Stomach smooth muscle (tissue), 2 donors: ENCODE measurements at regions not wholly inside any gene's neighbourhood (a gene's known extent, or its start where the extent isn't known, plus 50 kb on each side); places are given as distances from the start of the nearest gene placed in this dataset.

ENCODE experiments used
- H3K27ac ChIP-seq: one replicate; pipeline ENCODE4 v1.7.0; 2013; ENCODE audit warnings: mild to moderate bottlenecking, low read length, inconsistent platforms
- H3K27me3 ChIP-seq, 2 donors: one replicate each; pipeline ENCODE4 v1.7.0; 2013; ENCODE audit warnings: low read length in 2 of 2; ENCODE audit not compliant: insufficient read depth in 2 of 2, control insufficient read depth in 1 of 2
- H3K36me3 ChIP-seq, 2 donors: one replicate each; pipeline ENCODE4 v1.7.0; 2013; ENCODE audit warnings: low read length in 2 of 2; ENCODE audit not compliant: control insufficient read depth in 2 of 2, insufficient read depth in 2 of 2
- H3K4me1 ChIP-seq: one replicate; pipeline ENCODE4 v1.7.0; 2013; ENCODE audit warnings: low read length; ENCODE audit not compliant: control insufficient read depth, insufficient read depth
- H3K4me3 ChIP-seq, 2 donors: one replicate each; pipeline ENCODE4 v1.7.0; 2013; ENCODE audit warnings: low read length in 2 of 2
- H3K9ac ChIP-seq, 2 donors: one replicate each; pipeline ENCODE4 v1.7.0; 2013; ENCODE audit warnings: low read length in 2 of 2, mild to moderate bottlenecking in 1 of 2
- H3K9me3 ChIP-seq, 2 donors: one replicate each; pipeline ENCODE4 v1.7.0; 2013; ENCODE audit warnings: low read length in 2 of 2; ENCODE audit not compliant: control insufficient read depth in 2 of 2
- donor health status: healthy.
- donor health status: Pancreatic carcinoma.

DNA sequence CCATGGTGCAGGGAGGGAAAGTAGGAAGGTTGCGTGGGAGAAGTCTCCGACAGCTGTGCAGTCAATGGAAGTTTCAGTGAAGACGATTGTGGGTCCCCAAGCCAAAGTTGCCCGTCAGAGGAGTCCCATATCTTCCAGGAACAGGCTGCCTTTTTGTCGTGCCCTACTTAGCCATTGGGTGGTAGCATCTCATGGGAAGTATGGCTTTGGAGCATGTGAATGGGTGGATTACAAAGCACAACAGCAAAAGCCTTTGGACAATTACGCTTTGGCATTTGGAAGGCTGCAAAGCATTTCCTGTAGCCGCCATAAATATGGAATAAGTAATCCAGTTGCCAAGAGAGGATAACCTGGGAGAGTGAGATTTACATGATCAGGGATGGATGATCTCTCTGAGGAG lies 300.7 kb upstream of the BOD1L1 start:
- H3K27me3 ChIP-seq = no peaks in the 10 kb centered on the region
- no peak overlapping the region for H3K4me3 ChIP-seq
- H3K27ac ChIP-seq = no peak overlapping the region
- H3K9me3 ChIP-seq = no peaks in the 10 kb centered on the region
- no peaks in the 10 kb centered on the region for H3K4me1 ChIP-seq
- no peak overlapping the region for H3K9ac ChIP-seq
- H3K36me3 ChIP-seq = no peaks in the 10 kb centered on the region

DNA sequence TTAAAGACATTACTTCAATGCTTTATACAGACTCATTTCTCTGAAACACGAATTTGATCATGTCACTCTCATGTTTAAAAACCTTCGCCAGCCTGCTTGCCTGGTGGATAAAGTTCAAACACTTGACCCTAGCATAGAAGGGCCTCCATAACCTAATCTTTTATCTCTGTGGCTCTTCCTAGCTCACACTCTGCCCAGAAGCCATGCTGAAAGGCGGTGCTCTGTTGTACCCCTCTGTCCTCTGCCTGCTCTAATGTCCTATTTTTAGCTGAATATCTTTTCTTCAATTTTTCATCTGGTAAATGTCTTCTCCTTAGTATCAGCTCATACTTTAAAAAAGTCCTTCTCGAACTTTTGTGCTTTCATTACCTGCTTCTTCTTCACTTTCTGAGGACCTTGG lies 302.6 kb upstream of the BOD1L1 start:
- Histone ChIP-seq H3K27ac (no peak overlapping the region), H3K36me3 (no peaks in the 10 kb centered on the region), H3K27me3 (no peaks in the 10 kb centered on the region), H3K4me3 (no peak overlapping the region), H3K9me3 (no peaks in the 10 kb centered on the region), H3K9ac (no peak overlapping the region), H3K4me1 (no peaks in the 10 kb centered on the region)

DNA sequence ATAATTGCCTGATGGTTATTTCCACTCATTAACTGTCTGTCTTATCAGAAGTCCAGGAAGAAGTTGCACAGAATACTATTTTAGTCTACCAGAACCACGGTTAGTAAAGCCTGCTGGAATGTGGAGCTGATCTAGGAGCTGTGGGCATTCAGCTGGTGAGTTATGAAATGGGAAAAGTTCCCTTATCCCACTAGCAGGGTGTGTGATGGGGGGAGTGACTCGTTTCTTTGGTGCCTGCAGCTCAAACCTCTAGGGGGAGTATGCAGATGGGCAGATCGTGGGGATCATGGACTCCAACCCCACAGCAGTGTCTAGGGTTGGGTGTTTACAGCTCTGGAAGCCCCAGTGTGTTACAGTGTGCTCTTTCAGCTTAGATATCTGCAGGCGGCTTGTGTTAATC lies 305.7 kb upstream of the BOD1L1 start:
- Histone ChIP-seq H3K4me3 (no peak overlapping the region), H3K27me3 (no peaks in the 10 kb centered on the region), H3K36me3 (no peaks in the 10 kb centered on the region), H3K4me1 (no peaks in the 10 kb centered on the region), H3K9me3 (no peaks in the 10 kb centered on the region), H3K9ac (no peak overlapping the region), H3K27ac (no peak overlapping the region)

DNA sequence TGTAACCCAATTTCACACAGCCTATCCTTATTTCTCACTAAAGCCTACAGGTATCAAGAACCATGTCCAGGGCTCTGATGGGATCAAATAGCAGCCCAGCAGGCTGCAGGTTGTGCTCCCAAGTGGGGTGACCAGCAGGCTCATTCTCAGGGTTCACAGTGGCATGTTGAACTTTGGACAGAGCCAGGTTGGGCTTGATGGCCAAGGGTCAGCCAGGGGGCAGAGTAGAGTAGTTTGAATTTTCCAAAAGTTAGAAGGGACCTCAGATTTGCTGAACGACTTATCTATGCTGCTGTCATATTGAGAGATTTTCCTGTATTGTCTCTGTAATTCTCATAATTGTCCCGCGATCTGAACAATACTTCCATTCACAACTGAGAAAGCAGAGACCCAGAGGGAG lies 310.8 kb upstream of the BOD1L1 start:
- H3K27ac ChIP-seq = no peak overlapping the region
- no peak overlapping the region for H3K9ac ChIP-seq
- H3K4me1 ChIP-seq = no peaks in the 10 kb centered on the region
- H3K27me3 ChIP-seq = no peaks in the 10 kb centered on the region
- H3K4me3 ChIP-seq = no peak overlapping the region
- H3K36me3 ChIP-seq = no peaks in the 10 kb centered on the region
- no peaks in the 10 kb centered on the region for H3K9me3 ChIP-seq

DNA sequence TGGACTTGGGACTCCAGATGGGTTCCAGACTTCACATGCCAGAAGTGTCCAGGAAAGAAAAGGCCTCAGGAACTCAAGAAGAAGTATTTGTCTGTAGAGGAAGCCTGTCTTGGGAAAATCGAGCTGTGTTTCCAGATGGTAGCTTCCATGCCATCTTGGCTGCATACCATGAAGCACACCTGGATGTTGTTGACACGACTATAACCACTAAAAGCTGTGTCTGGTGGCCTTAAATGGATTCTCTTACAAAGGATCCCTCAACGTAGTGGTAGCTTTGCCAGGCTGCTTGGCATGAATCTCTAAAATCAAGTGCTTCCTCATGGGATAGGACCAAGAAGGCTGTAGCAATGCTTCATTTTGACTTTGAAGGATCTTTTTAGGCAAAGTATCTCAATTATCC lies 313.4 kb upstream of the BOD1L1 start:
- Histone ChIP-seq H3K36me3 (no peaks in the 10 kb centered on the region), H3K27me3 (no peaks in the 10 kb centered on the region), H3K4me1 (no peaks in the 10 kb centered on the region), H3K9ac (no peak overlapping the region), H3K4me3 (no peak overlapping the region), H3K27ac (no peak overlapping the region), H3K9me3 (no peaks in the 10 kb centered on the region)

DNA sequence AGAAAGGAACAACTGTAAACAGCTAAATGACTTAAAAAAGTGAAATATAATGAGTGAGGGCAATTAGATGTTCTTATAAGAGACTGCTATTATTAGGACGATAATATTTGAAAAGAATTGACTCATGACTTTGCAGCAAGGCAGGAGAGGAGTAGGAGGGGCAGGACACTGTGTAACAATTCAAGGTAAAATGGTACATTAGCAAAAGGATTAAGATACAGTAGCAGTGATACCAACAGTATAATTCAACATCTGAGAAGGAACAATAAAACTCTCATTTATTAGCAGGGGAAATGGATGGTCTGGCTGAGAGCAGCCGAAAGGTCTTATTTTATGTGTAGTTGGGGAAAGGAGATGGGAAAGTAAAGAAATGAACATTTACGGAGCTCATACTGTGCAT lies 315.5 kb upstream of the BOD1L1 start:
- Histone ChIP-seq H3K9me3 (no peaks in the 10 kb centered on the region), H3K4me3 (no peak overlapping the region), H3K36me3 (no peaks in the 10 kb centered on the region), H3K27me3 (no peaks in the 10 kb centered on the region), H3K9ac (no peak overlapping the region), H3K27ac (no peak overlapping the region), H3K4me1 (no peaks in the 10 kb centered on the region)

DNA sequence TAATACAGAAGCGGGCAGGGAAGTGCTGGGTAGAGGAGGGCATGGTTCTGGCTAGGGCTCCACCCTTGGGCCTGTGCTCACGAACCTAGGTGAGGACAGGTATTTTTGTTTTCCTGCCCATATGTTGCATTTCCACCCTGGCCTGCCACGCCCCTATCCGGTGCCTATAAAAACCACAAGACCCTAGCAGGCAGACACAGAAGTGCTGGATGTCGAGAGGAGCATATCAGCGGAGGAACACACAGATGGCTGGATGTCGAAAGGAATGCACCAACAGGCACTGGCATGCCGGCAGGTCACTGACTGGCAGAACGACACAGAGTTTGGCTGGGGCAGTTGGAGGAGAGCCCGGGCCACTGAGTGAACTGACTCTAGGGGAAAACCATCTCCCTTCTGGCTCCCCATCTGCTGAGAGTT lies 316.6 kb upstream of the BOD1L1 start:
- H3K27ac ChIP-seq = no peak overlapping the region
- H3K9ac ChIP-seq = no peak overlapping the region
- H3K4me3 ChIP-seq = no peak overlapping the region
- H3K9me3 ChIP-seq = no peaks in the 10 kb centered on the region
- no peaks in the 10 kb centered on the region for H3K4me1 ChIP-seq
- no peaks in the 10 kb centered on the region for H3K36me3 ChIP-seq
- no peaks in the 10 kb centered on the region for H3K27me3 ChIP-seq

DNA sequence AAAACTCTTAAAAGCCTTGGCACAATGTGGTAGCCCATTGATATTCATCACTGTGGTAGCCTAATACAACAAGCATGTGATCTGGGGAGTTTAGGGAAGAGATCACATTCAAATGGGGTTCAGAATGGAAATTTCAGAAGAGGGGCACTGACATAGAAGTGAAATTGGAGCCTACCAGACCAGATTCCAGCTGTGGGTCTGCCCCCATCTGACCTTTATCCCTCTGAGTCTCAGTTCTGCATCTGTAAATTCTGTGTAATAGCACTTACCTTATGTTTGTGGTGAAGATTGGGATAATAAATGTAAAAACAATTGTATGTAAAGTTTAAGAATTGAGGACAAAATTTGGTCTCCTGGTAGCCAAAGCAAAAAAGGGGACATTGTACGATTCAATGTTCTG lies 320.4 kb upstream of the BOD1L1 start:
- Histone ChIP-seq H3K27me3 (no peaks in the 10 kb centered on the region), H3K4me1 (no peaks in the 10 kb centered on the region), H3K9ac (no peak overlapping the region), H3K36me3 (no peaks in the 10 kb centered on the region), H3K4me3 (no peak overlapping the region), H3K9me3 (no peaks in the 10 kb centered on the region), H3K27ac (no peak overlapping the region)

DNA sequence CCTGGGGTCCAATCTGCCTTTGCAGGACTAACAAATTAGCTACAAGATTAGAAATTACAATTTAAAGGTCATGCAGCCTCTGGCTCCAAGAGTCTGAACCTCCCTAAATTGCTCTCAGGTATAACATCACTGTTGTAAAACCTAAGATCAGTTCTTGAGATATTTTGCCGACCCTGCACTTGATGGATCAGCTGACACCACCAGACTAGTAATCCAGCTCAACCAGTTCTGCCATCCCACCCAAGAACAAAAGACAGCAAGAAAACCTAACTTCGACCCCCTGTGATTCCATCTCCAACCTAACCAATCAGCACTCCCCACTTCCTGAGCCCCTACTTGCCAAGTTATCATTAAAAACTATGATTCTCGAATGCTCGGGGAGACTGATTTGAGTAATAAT lies 323.0 kb upstream of the BOD1L1 start:
- Histone ChIP-seq H3K9ac (no peak overlapping the region), H3K36me3 (no peaks in the 10 kb centered on the region), H3K27me3 (no peaks in the 10 kb centered on the region), H3K4me1 (no peaks in the 10 kb centered on the region), H3K4me3 (no peak overlapping the region), H3K27ac (no peak overlapping the region), H3K9me3 (no peaks in the 10 kb centered on the region)

DNA sequence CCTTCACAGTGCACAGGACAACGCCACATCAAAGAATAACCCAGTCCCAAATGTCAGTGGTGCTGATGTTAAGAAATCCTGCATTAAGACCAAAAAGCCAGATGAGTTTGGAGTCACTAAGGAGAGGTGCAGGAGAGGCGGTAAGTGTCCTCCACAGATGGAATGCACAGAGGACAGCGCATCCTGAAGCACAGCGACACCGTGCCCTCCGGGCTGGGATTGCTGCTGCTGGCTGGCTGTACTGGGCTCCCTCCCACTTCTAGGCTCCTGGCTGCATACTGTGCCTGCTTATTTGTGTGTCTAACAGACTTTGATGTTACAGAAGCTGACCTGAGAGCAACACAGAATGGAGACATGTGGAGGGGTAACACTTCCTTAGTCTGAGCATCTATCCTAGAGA lies 325.6 kb upstream of the BOD1L1 start:
- no peaks in the 10 kb centered on the region for H3K4me1 ChIP-seq
- H3K36me3 ChIP-seq = no peaks in the 10 kb centered on the region
- H3K9me3 ChIP-seq = no peaks in the 10 kb centered on the region

DNA sequence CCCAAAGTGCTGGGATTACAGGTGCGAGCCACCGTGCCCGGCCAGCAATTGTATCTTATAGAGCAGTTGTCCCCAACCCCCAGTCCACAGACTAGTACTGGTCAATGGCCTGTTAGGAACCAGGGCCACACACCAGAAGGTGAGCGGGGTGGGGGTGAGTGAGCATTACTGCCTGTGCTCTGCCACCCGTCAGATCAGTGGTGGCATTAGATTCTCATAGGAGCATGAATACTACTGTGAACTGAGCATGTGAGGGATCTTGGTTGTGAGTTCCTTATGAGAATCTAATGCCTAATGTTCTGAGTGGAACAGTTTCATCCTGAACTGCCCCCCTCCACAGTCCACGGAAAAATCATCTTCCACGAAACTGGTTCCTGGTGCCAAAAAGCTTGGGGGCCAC lies 328.0 kb upstream of the BOD1L1 start:
- Histone ChIP-seq H3K4me1 (no peaks in the 10 kb centered on the region), H3K36me3 (no peaks in the 10 kb centered on the region), H3K27me3 (no peaks in the 10 kb centered on the region), H3K9me3 (no peaks in the 10 kb centered on the region), H3K27ac (no peak overlapping the region), H3K4me3 (no peak overlapping the region), H3K9ac (no peak overlapping the region)

More for the DNA sequence above, 325.6 kb upstream of the BOD1L1 start:
- Histone ChIP-seq H3K27ac (no peak overlapping the region), H3K4me3 (no peak overlapping the region), H3K9ac (no peak overlapping the region), H3K27me3 (no peaks in the 10 kb centered on the region)

DNA sequence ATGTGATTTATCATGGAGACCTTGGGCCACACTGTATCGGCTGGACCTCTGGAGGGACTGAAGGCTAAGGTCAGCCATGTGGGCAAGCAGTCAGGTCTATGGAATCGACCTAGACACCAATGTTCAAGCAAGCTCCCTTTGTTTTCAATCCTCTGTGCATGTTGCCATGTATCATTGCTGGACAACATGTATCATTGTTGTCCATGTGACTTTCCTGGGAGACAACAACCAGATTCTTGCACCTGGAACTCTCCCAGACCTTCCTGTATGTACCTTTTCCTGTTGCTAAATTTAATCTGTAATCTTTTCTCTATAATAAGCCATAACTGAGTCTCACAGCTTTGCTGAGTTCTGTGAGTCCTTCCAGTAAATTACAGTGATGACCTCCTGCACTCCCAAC lies 329.4 kb upstream of the BOD1L1 start:
- no peaks in the 10 kb centered on the region for H3K36me3 ChIP-seq
- no peak overlapping the region for H3K4me3 ChIP-seq

More for the DNA sequence above, 329.4 kb upstream of the BOD1L1 start:
- Histone ChIP-seq H3K4me1 (no peaks in the 10 kb centered on the region), H3K27ac (no peak overlapping the region), H3K9me3 (no peaks in the 10 kb centered on the region), H3K9ac (no peak overlapping the region), H3K27me3 (no peaks in the 10 kb centered on the region)
